HEK293 (cell line): ENCODE measurements at regions not wholly inside any gene's neighbourhood (a gene's known extent, or its start where the extent isn't known, plus 50 kb on each side); places are given as distances from the start of the nearest gene placed in this dataset.

ENCODE experiments used
- CTCF ChIA-PET: fragments of 350-600 bp; formaldehyde crosslinking; extraction: SDS; loops from one replicate; lab custom pipeline; 2021; ENCODE audit warnings: antibody characterized with exemption; lab: Yijun Ruan, JAX
- POLR2A ChIA-PET: fragments of 300-600 bp; formaldehyde crosslinking; extraction: SDS; loops from one replicate; lab custom pipeline; 2020; ENCODE audit warnings: antibody characterized with exemption, inconsistent platforms; lab: Yijun Ruan, JAX
- H3K27ac ChIP-seq: fragments of 200-500 bp; sonication (Bioruptor generic); 2 replicates; pipeline ENCODE4 v1.5.1; 2014; ENCODE audit warnings: low read depth, low read length, control low read depth, inconsistent platforms; ENCODE audit errors: extremely low read depth
- H3K36me3 ChIP-seq, 2 experiments: fragments of 200-500 bp in 1 of 2; sonication (Bioruptor generic) in 1 of 2; 1 replicate in 1 of 2; 2 replicates in 1 of 2; pipeline ENCODE4 v1.5.1; 2014 to 2017; ENCODE audit warnings: inconsistent platforms in 2 of 2, low read length in 2 of 2; ENCODE audit not compliant: control insufficient read depth in 2 of 2, insufficient read depth in 1 of 2
- H3K4me1 ChIP-seq: fragments of 200-500 bp; sonication (Bioruptor generic); 2 replicates; pipeline ENCODE4 v1.5.1; 2014; ENCODE audit warnings: mild to moderate bottlenecking, low read length, inconsistent platforms; ENCODE audit not compliant: control insufficient read depth, insufficient read depth
- H3K4me3 ChIP-seq: 2 replicates; pipeline ENCODE4 v1.5.1; 2011; ENCODE audit warnings: low read depth, mild to moderate bottlenecking, control low read depth, low read length, moderate library complexity
- H3K9me3 ChIP-seq: fragments of 200-500 bp; sonication (Bioruptor generic); 2 replicates; pipeline ENCODE4 v1.5.1; 2014; ENCODE audit warnings: low read depth, low read length, inconsistent platforms; ENCODE audit not compliant: control insufficient read depth, insufficient read depth
- AEBP2 ChIP-seq: fragments of 450-650 bp; formaldehyde crosslinking; IDR thresholded peaks from 2 replicates; pipeline ENCODE4 v1.5.1; 2016; ENCODE audit warnings: missing biosample characterization, missing genetic modification characterization, borderline replicate concordance
- KLF1 ChIP-seq: fragments of 450-650 bp; formaldehyde crosslinking; IDR thresholded peaks from 2 replicates; pipeline ENCODE4 v1.5.1; 2016; ENCODE audit warnings: missing biosample characterization, missing genetic modification characterization
- MYNN ChIP-seq: fragments of 450-650 bp; formaldehyde crosslinking; IDR thresholded peaks from 2 replicates; pipeline ENCODE4 v1.5.1; 2016; ENCODE audit warnings: missing biosample characterization, missing genetic modification characterization, borderline replicate concordance
- OSR2 ChIP-seq: fragments of 450-650 bp; formaldehyde crosslinking; IDR thresholded peaks from 2 replicates; pipeline ENCODE4 v1.5.1; 2016; ENCODE audit warnings: missing biosample characterization, missing genetic modification characterization
- PATZ1 ChIP-seq: fragments of 450-650 bp; formaldehyde crosslinking; IDR thresholded peaks from 2 replicates; pipeline ENCODE4 v1.5.1; 2016; ENCODE audit warnings: missing biosample characterization, missing genetic modification characterization
- PRDM1 ChIP-seq: fragments of 450-650 bp; formaldehyde crosslinking; IDR thresholded peaks from 2 replicates; pipeline ENCODE4; 2016; ENCODE audit warnings: missing biosample characterization, missing genetic modification characterization
- RBAK ChIP-seq: fragments of 450-650 bp; formaldehyde crosslinking; IDR thresholded peaks from 2 replicates; pipeline ENCODE4 v1.5.1; 2016; ENCODE audit warnings: missing biosample characterization, missing genetic modification characterization
- REPIN1 ChIP-seq: fragments of 450-650 bp; formaldehyde crosslinking; IDR thresholded peaks from 2 replicates; pipeline ENCODE4 v1.5.1; 2017; ENCODE audit warnings: missing biosample characterization, missing genetic modification characterization, low read depth
- TSHZ1 ChIP-seq: fragments of 450-650 bp; formaldehyde crosslinking; IDR thresholded peaks from 2 replicates; pipeline ENCODE4 v1.5.1; 2016; ENCODE audit warnings: missing biosample characterization, missing genetic modification characterization, borderline replicate concordance
- WT1 ChIP-seq: fragments of 450-650 bp; formaldehyde crosslinking; IDR thresholded peaks from 2 replicates; pipeline ENCODE4 v1.5.1; 2016; ENCODE audit warnings: missing biosample characterization, missing genetic modification characterization
- ZNF23 ChIP-seq: fragments of 450-650 bp; formaldehyde crosslinking; IDR thresholded peaks from 2 replicates; pipeline ENCODE4 v1.5.1; 2016; ENCODE audit warnings: missing biosample characterization, missing genetic modification characterization, borderline replicate concordance
- ZNF274 ChIP-seq, 2 experiments: fragments of 200-500 bp in 1 of 2; fragments of 450-650 bp in 1 of 2; sonication (Bioruptor generic) in 1 of 2; formaldehyde crosslinking in 1 of 2; IDR thresholded peaks; 2 replicates each; pipeline versions ENCODE4 v1.5.1 to v1.6.1; 2014 to 2016; ENCODE audit warnings: borderline replicate concordance in 1 of 2, inconsistent platforms in 1 of 2, low read length in 1 of 2, missing biosample characterization in 1 of 2, missing genetic modification characterization in 1 of 2
- ZNF354C ChIP-seq: fragments of 450-650 bp; formaldehyde crosslinking; IDR thresholded peaks from 2 replicates; pipeline ENCODE4 v1.5.1; 2016; ENCODE audit warnings: missing biosample characterization, missing genetic modification characterization, low read depth, borderline replicate concordance
- ZNF366 ChIP-seq: fragments of 450-650 bp; formaldehyde crosslinking; conservative IDR thresholded peaks from 2 replicates; pipeline ENCODE4 v1.5.1; 2016; ENCODE audit warnings: missing biosample characterization, missing genetic modification characterization
- ZNF518A ChIP-seq: fragments of 450-650 bp; formaldehyde crosslinking; conservative IDR thresholded peaks from 2 replicates; pipeline ENCODE4 v1.5.1; 2016; ENCODE audit warnings: low read depth, missing biosample characterization, missing genetic modification characterization
- ZNF621 ChIP-seq: fragments of 450-650 bp; formaldehyde crosslinking; IDR thresholded peaks from 2 replicates; pipeline ENCODE4 v1.5.1; 2017; ENCODE audit warnings: missing biosample characterization, missing genetic modification characterization
- ZNF664 ChIP-seq: fragments of 450-650 bp; formaldehyde crosslinking; IDR thresholded peaks from 2 replicates; pipeline ENCODE4 v1.5.1; 2016; ENCODE audit warnings: missing biosample characterization, missing genetic modification characterization
- ZNF692 ChIP-seq: fragments of 450-650 bp; formaldehyde crosslinking; IDR thresholded peaks from 2 replicates; pipeline ENCODE4 v1.5.1; 2016; ENCODE audit warnings: missing biosample characterization, missing genetic modification characterization
- ZNF707 ChIP-seq: fragments of 450-650 bp; formaldehyde crosslinking; IDR thresholded peaks from 2 replicates; pipeline ENCODE4 v1.5.1; 2016; ENCODE audit warnings: missing biosample characterization, missing genetic modification characterization
- ZNF768 ChIP-seq: fragments of 450-650 bp; formaldehyde crosslinking; IDR thresholded peaks from 2 replicates; pipeline ENCODE4 v1.5.1; 2018; ENCODE audit warnings: missing biosample characterization, mild to moderate bottlenecking, missing genetic modification characterization
- ZNF776 ChIP-seq: fragments of 450-650 bp; formaldehyde crosslinking; IDR thresholded peaks from 2 replicates; pipeline ENCODE4 v1.5.0; 2017; ENCODE audit warnings: missing biosample characterization, missing genetic modification characterization, borderline replicate concordance
- ZNF792 ChIP-seq: fragments of 450-650 bp; formaldehyde crosslinking; IDR thresholded peaks from 2 replicates; pipeline ENCODE4 v1.5.1; 2016; ENCODE audit warnings: missing biosample characterization, missing genetic modification characterization
- ZSCAN23 ChIP-seq: fragments of 450-650 bp; formaldehyde crosslinking; IDR thresholded peaks from 2 replicates; pipeline ENCODE4 v1.5.1; 2016; ENCODE audit warnings: missing biosample characterization, missing genetic modification characterization
- ZXDB ChIP-seq: fragments of 450-650 bp; formaldehyde crosslinking; IDR thresholded peaks from 2 replicates; pipeline ENCODE4 v1.5.1; 2016; ENCODE audit warnings: missing biosample characterization, missing genetic modification characterization

GRCh38 chr2:2906091-2906490 is 471.5 kb downstream of the EIPR1 start:
- no peaks in the 10 kb centered on the region for H3K9me3 ChIP-seq

GRCh38 chr2:2904721-2905350 is 472.8 kb downstream of the EIPR1 start:
- H3K4me3 ChIP-seq: no peak overlapping the region
- ChIA-PET POLR2A (no interaction called here), CTCF (interaction anchor here (0.7 kb wide), 1 partner anchor 92 kb away, joined by 4 read pairs; no protein-coding TSS in a partner anchor)
- H3K4me1 ChIP-seq: no peaks in the 10 kb centered on the region
- H3K36me3 ChIP-seq: no peaks in the 10 kb centered on the region
- H3K27ac ChIP-seq: no peak overlapping the region
- H3K9me3 ChIP-seq: no peaks in the 10 kb centered on the region
- TF ChIP-seq ZNF354C (tag by site-specific recombination) (no peak), PATZ1 (tag by site-specific recombination) (no peak), ZNF518A (tag by site-specific recombination) (no peak), OSR2 (no peak), ZNF792 (tag by site-specific recombination) (no peak), PRDM1 (tag by site-specific recombination) (no peak), ZNF274 (IDR thresholded peaks at IDR 0.05; ENCODE audit: low read length) (no peak), ZNF274 (tag by site-specific recombination; IDR thresholded peaks at IDR 0.05; ENCODE audit: borderline replicate concordance) (no peak), ZXDB (tag by site-specific recombination) (no peak), ZNF768 (tag by site-specific recombination) (no peak), TSHZ1 (tag by site-specific recombination) (no peak)

More at GRCh38 chr2:2906091-2906490, 471.5 kb downstream of the EIPR1 start:
- TF ChIP-seq ZNF621 (no peak), ZNF366 (tag by site-specific recombination) (no peak), RBAK (tag by site-specific recombination) (no peak), ZNF23 (tag by site-specific recombination) (no peak), ZNF707 (tag by site-specific recombination) (no peak), WT1 (no peak), MYNN (tag by site-specific recombination) (no peak), ZNF692 (tag by site-specific recombination) (no peak), KLF1 (no peak), REPIN1 (tag by site-specific recombination) (no peak), AEBP2 (tag by site-specific recombination) (no peak), ZSCAN23 (tag by site-specific recombination) (no peak), ZNF776 (tag by site-specific recombination) (no peak), ZNF664 (tag by site-specific recombination) (no peak)
- no peaks in the 10 kb centered on the region for H3K4me1 ChIP-seq
- H3K27ac ChIP-seq: no peak overlapping the region
- ChIA-PET POLR2A (no interaction called here), CTCF (no interaction called here)
- no peak overlapping the region for H3K4me3 ChIP-seq
- H3K36me3 ChIP-seq: no peaks in the 10 kb centered on the region
